Activated T-helper 2 cell treated with anti-CD3 and anti-CD28 coated beads, Interferon-gamma antibody, Interleukin-2, Interleukin-4, amounts not matched to agents 10 μg/mL and 5 μg/mL and 100 μg/mL, durations not matched to agents 14 hours and 24 hours and 36 hours (primary cell): ENCODE measurements at regions not wholly inside any gene's neighbourhood (a gene's known extent, or its start where the extent isn't known, plus 50 kb on each side); places are given as distances from the start of the nearest gene placed in this dataset.
"Not testable (repeated sequence)": the region's sequence is repeated elsewhere in the genome, so short reads cannot be mapped to it uniquely, and the experiment has no call there.

ENCODE experiments used
- DNase-seq: peaks from one replicate; pipeline ENCODE4 v3.0.0; 2021; ENCODE audit warnings: low spot score
- H3K27ac Mint-ChIP-seq: one replicate; pipeline ENCODE4 v1.8.0; 2021; ENCODE audit warnings: mixed read lengths
- H3K27me3 Mint-ChIP-seq: one replicate; pipeline ENCODE4 v1.8.0; 2021; ENCODE audit warnings: low read depth, mixed read lengths
- H3K36me3 Mint-ChIP-seq: one replicate; pipeline ENCODE4 v1.8.0; 2021; ENCODE audit warnings: low read depth, mixed read lengths
- H3K4me1 Mint-ChIP-seq: one replicate; pipeline ENCODE4 v1.8.0; 2021; ENCODE audit warnings: low read depth, mixed read lengths
- H3K4me3 Mint-ChIP-seq: one replicate; pipeline ENCODE4 v1.8.0; 2021; ENCODE audit warnings: low read depth, mild to moderate bottlenecking, moderate library complexity, mixed read lengths
- H3K9me3 Mint-ChIP-seq: one replicate; pipeline ENCODE4 v1.8.0; 2021; ENCODE audit warnings: mixed read lengths
- intact Hi-C: fragments of 100-400 bp; cut with micrococcal nuclease; formaldehyde crosslinking; loops from one replicate; pipeline ENCODE4 v1.15.1; 2023

DNA sequence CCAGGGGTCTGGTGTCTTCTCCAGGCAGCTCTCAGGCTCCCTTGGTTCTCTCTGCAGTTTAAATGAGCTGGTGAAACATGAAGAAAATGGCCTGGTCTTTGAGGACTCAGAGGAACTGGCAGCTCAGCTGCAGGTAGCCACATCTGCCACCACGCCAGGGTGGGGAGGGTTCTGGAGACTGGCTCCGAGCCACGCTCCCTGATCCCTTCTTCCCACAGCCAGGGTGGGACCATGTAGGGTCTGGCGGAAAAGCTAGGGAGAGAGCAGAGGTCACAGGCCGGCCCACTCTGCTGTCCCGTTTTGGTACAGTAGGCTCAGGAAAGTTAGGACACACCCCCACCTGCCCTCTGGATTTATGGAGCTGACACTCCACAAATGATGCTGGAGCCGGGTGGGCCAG lies 103.5 kb upstream of the CCZ1B start:
- H3K27ac Mint-ChIP-seq, H3K36me3 Mint-ChIP-seq, intact Hi-C loops, H3K9me3 Mint-ChIP-seq, H3K4me3 Mint-ChIP-seq, DNase-seq, H3K27me3 Mint-ChIP-seq: not testable (repeated sequence)
- peaks cover 11% of the 10 kb centered on the region for H3K4me1 Mint-ChIP-seq

DNA sequence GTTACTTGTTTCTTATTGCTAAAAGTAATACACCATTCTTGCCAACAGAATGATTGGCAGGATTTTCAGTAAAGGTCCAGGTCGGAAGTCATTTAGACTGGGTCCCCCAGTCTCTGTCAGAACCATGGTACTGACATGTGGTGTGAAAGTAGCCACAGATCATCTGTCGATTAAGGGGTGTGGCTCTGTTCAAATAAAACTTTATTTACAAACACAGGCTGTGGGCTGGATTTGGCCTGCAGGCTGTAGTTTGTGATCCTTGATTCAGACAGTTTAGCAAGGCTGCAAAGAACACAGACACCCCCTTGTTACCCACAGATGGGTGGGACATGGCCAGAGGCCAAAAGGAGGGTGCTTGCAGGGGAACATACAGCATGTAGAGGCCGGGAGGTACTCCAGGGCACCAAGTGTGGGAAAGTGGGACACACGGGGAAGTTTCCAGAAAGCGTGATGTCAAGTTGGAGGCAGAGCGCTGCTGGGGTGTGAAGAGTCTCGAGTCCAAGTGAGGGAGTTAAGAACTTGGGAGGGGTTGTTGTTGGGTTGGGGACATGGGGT lies 104.1 kb upstream of the CCZ1B start:
- H3K27me3 Mint-ChIP-seq, H3K36me3 Mint-ChIP-seq, H3K9me3 Mint-ChIP-seq, intact Hi-C loops, H3K4me3 Mint-ChIP-seq, H3K27ac Mint-ChIP-seq, DNase-seq: not testable (repeated sequence)
- peaks cover 11% of the 10 kb centered on the region for H3K4me1 Mint-ChIP-seq

GRCh38 chr7:6930787-6931186 lies 104.7 kb upstream of the CCZ1B start:
- H3K27me3 Mint-ChIP-seq, H3K9me3 Mint-ChIP-seq, H3K4me1 Mint-ChIP-seq, H3K4me3 Mint-ChIP-seq, H3K36me3 Mint-ChIP-seq, intact Hi-C loops, H3K27ac Mint-ChIP-seq: not testable (repeated sequence)
- peak; percentile 34 for DNase-seq

DNA sequence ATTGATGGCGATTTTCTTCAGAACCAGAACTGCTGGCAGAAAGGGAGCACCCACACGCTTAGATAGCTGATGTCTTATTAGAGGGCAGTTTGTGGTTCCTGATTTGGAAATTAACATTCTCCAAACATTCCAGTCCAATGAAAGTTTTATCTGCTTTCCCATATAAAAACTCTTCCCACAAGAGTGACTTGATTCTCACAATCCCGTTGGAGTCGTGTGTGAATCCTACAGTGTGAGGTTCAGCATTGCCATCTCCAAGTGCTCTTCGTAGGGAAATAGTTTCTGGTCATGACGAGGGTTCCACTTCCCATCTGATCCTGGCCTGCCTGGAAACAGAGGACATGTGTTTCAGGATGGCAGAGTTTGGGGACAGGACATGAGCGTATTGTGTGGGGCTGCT lies 105.4 kb upstream of the CCZ1B start:
- H3K4me3 Mint-ChIP-seq, intact Hi-C loops, H3K4me1 Mint-ChIP-seq, DNase-seq, H3K9me3 Mint-ChIP-seq, H3K27me3 Mint-ChIP-seq, H3K27ac Mint-ChIP-seq, H3K36me3 Mint-ChIP-seq: not testable (repeated sequence)

GRCh38 chr7:6933954-6934632 lies 108.0 kb upstream of the CCZ1B start:
- H3K9me3 Mint-ChIP-seq, H3K4me1 Mint-ChIP-seq, H3K36me3 Mint-ChIP-seq, intact Hi-C loops, DNase-seq, H3K27ac Mint-ChIP-seq, H3K4me3 Mint-ChIP-seq, H3K27me3 Mint-ChIP-seq: not testable (repeated sequence)

GRCh38 chr7:6934981-6935380 lies 108.9 kb upstream of the CCZ1B start:
- Mint-ChIP-seq H3K36me3 (no peaks in the 10 kb centered on the region), H3K27me3 (no peaks in the 10 kb centered on the region), H3K4me3 (no peak overlapping the region), H3K27ac (no peak overlapping the region), H3K4me1 (peaks cover 9% of the 10 kb centered on the region), H3K9me3 (no peaks in the 10 kb centered on the region)
- intact Hi-C loops: no loop called here
- no peak for DNase-seq

DNA sequence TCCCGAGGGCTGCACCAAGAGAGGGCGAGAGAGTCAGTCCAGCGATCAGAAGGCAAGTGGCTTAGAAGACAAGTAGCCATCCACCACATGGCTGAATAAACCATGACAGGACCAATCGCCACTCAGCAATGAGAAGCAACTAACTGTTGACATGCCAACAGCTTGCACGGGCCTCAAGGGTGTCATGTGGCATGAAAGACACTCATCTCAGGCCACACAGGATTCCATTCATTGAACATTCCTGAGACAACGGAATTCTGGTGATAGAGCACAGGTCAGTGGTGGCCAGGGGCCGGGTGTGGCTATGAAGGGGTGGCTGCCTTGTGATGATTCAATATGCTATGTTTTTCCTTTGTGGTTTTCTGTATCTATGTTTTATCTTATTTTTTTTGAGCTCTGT lies 110.6 kb upstream of the CCZ1B start:
- H3K36me3 Mint-ChIP-seq, H3K4me3 Mint-ChIP-seq, H3K27me3 Mint-ChIP-seq, DNase-seq, H3K27ac Mint-ChIP-seq, H3K4me1 Mint-ChIP-seq, intact Hi-C loops, H3K9me3 Mint-ChIP-seq: not testable (repeated sequence)

- H3K4me1 Mint-ChIP-seq, intact Hi-C loops, H3K4me3 Mint-ChIP-seq, H3K27ac Mint-ChIP-seq, DNase-seq, H3K9me3 Mint-ChIP-seq, H3K36me3 Mint-ChIP-seq, H3K27me3 Mint-ChIP-seq: not testable (repeated sequence)
Observed at GRCh38 chr7:6937746-6938145, 111.7 kb upstream of the CCZ1B start.

DNA sequence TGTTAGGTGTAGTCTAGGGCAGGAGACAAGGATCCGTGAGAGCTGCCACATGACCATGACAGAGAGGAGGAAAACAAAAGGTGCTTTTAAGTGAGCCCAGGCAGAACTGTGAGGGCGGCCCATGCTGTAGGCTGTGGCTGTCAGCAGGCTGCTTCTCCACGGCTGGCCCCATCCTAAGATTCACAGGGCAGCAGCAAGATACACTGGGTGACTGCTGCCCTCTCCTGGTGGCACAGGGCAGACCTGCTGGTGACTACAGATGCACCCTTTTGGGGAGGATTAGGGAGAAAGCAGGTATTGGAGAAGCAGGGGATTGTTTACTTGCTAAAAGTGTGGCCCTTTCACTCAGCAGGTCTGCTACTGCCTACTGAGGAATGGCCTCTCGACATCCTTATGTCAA lies 112.2 kb upstream of the CCZ1B start:
- H3K27ac Mint-ChIP-seq, H3K4me3 Mint-ChIP-seq, intact Hi-C loops, DNase-seq, H3K36me3 Mint-ChIP-seq, H3K27me3 Mint-ChIP-seq, H3K4me1 Mint-ChIP-seq, H3K9me3 Mint-ChIP-seq: not testable (repeated sequence)

GRCh38 chr7:6939126-6939525 lies 113.1 kb upstream of the CCZ1B start:
- H3K27ac Mint-ChIP-seq, H3K36me3 Mint-ChIP-seq, H3K9me3 Mint-ChIP-seq, DNase-seq, H3K4me3 Mint-ChIP-seq, intact Hi-C loops, H3K4me1 Mint-ChIP-seq, H3K27me3 Mint-ChIP-seq: not testable (repeated sequence)

GRCh38 chr7:6939896-6940295 lies 113.8 kb upstream of the CCZ1B start:
- H3K27ac Mint-ChIP-seq, DNase-seq, H3K9me3 Mint-ChIP-seq, intact Hi-C loops, H3K4me3 Mint-ChIP-seq, H3K36me3 Mint-ChIP-seq, H3K4me1 Mint-ChIP-seq, H3K27me3 Mint-ChIP-seq: not testable (repeated sequence)

DNA sequence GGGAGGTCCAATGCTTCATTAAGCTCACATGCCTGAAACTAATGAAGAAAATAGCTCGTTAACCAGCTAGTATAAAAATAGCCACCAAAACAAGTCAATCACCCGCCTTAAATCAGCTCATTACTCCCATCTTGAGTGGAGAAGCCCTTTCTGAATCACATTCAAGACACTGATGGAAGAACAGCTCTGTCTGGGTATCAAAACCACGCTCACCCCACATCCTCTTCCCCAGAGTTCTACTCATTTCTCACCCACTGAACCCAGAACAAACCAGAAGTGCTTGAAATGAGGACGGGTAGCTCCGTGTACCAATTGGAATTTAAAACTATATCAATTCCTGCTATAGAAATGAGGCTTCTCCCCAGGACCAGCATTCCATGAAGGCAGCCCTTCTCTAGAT lies 120.8 kb upstream of the CCZ1B start:
- H3K27ac Mint-ChIP-seq, H3K27me3 Mint-ChIP-seq, H3K9me3 Mint-ChIP-seq, DNase-seq, intact Hi-C loops, H3K4me1 Mint-ChIP-seq, H3K36me3 Mint-ChIP-seq, H3K4me3 Mint-ChIP-seq: not testable (repeated sequence)

DNA sequence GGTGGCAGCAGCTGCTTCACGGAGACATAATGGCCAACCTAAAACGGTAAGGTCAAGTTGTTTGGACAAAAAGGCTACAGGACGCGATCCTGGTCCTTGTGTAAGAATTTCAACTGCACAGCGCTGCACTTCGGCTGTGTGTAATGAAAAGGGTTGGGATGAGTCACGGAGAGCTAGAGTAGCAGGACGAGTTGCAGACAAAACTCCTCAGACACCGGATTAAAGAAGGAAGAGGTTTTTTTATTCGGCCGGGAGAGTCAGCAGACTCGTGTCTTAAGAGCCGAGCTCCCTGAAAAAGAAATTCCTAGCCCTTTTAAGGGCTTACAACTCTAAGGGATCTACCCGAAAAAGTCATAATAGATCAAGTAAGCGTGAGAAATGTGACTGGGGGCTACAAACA lies 124.2 kb upstream of the CCZ1B start:
- H3K4me1 Mint-ChIP-seq, intact Hi-C loops, H3K27ac Mint-ChIP-seq, H3K27me3 Mint-ChIP-seq, H3K36me3 Mint-ChIP-seq, DNase-seq, H3K9me3 Mint-ChIP-seq, H3K4me3 Mint-ChIP-seq: not testable (repeated sequence)

GRCh38 chr7:6951553-6951952 lies 125.5 kb upstream of the CCZ1B start:
- H3K9me3 Mint-ChIP-seq, H3K27me3 Mint-ChIP-seq, DNase-seq, H3K36me3 Mint-ChIP-seq, H3K4me1 Mint-ChIP-seq, H3K27ac Mint-ChIP-seq, intact Hi-C loops, H3K4me3 Mint-ChIP-seq: not testable (repeated sequence)
